SIG-M5 treated with dmso at 0.1 percent for 504 hours (cell line): ENCODE measurements at regions not wholly inside any gene's neighbourhood (a gene's known extent, or its start where the extent isn't known, plus 50 kb on each side); places are given as distances from the start of the nearest gene placed in this dataset.

Source experiments
- DNase-seq: peaks from one replicate; lab custom pipeline; 2025; ENCODE audit not compliant: unreplicated experiment; lab: John Stamatoyannopoulos, UW

DNA sequence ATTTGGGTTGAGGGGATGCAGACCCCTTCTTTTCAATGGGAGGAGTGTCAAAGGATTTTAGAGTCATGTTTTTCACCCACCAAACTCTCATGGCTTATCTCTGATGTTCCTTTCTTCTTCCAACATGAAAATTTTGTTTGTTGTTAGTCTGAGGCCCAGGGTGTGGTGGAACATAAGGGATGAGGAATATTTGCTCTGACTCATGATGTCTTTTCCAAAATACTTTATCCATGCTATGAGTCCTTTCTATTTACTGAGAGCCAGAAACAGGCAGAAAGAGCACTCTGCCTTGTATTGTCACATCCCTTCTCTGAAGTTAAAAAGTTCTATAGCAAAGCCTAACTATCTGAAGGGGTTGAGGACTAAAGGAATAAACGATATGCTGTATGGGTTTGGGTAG is 61.6 kb upstream of the GYPA start:
- DNase-seq: no peak

DNA sequence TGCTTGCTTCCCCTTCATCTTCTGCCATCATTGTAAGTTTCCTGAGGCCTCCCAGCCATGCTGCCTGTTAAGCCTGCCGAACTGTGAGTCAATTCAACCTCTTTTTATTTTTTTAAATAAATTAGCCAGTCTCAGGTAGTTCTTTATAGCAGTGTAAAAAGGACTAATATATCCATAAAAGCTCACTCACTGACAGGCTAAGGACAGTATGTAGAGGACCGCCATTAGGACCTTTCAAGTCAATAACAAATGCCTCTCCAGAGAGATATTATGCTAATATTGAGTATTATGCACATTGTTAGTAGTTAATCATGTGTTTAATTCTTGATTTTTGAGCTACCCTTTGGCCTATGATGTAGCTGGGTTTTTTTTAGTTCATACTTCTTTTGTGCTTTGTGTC is 62.6 kb upstream of the GYPA start:
- no peak for DNase-seq

DNA sequence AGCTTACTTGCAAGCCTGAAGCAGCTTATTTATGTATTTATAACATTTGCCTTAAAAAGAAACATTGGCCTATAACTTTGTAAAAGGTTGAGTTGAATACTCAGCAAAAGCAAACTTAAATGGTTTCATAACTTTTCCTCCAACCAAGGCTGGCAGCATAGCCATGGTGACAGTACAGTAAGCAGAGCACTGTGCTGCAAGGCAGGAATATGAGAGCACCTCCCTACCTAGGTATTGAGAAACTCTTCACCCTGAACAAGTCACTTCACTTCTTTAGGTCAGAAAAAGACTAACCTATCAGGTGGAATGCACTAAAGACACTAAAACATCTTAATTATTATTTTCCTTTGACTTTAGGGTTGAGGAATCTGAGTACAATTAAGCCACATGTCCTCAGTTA is 63.9 kb upstream of the GYPA start:
- no peak for DNase-seq

- DNase-seq: no peak
Measured at GRCh38 chr4:144206711-144207110, 66.2 kb upstream of the GYPA start.

GRCh38 chr4:144208074-144208473 is 67.6 kb upstream of the GYPA start:
- no peak for DNase-seq

DNA sequence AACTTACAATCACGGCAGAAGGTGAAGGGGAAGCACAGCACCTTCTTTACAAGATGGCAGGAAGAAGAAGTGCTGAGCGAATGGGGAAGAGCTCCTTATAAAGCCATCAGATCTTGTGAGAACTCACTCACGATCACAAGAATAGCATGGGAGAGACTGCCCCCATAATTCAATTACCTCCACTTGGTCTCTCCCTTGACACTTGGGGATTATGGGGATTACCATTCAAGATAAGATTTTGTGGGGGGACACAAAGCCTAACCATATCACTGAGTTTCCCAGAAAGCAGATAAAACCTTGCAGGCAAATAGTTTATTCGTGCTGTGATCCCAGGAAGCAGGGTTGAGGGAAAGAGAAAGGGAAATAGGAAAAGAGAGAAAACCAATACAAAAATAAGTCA is 69.0 kb upstream of the GYPA start:
- DNase-seq: no peak

GRCh38 chr4:144213371-144213770 is 72.9 kb upstream of the GYPA start:
- no peak for DNase-seq

DNA sequence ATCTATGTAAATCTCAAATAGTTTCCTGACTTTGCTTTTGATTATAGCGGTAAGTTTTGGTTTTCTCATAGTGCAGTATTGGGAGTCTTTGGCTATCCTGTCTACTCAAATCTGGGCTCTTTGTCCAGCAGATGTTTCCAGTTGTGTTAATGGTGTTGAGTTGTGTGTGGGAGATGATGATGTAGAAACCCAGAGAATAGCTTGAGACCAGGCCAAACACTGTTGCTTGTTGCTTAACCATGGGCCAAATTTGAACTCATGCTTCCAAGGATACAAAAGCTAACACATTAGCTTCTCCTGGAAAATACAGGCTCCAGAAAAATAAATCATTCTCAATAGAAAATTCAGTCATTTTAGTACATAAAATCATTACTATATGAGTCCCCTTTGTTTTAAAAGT is 82.6 kb upstream of the GYPA start:
- DNase-seq: no peak

- DNase-seq: no peak
Measured at GRCh38 chr4:144223661-144224060, 83.1 kb upstream of the GYPA start.

DNA sequence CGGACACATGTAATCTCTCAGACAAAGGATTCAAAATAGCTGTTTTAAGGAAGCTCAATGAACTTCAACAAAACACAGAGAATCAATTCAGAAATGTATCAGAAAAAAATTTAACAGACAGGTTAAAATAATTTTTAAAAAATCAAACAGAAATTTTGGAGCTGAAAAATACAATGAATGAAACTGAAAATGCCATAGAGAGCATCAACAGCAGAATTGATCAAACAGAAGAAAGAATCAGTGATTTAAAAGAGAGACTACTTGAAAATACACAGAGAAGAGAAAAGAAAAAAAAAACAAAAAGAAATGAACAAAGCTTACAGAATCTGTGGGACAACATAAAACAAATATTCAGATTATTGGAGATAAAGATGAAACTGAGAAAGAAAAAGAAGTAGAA is 118.8 kb upstream of the GYPA start:
- no peak for DNase-seq

- no peak for DNase-seq
Measured at GRCh38 chr4:144267084-144267483, 126.6 kb upstream of the GYPA start.

DNA sequence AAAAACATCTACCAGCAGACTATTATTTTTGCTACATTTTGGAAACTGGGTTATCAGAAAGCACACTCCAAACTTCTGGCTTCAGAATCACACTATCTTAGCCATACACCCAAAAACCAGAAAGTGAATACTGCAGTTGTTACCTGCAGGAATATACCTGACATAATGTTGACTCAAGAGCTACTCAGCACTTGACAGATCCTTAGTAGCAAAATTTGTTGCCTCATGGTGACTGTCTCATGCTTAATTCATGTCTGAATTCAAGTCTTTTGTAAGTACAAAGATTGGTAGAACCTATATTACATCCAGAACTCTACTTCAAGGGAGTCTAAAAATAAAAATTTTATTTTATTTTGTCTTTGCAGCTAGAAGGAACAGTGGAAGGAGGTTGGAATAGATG is 140.2 kb upstream of the GYPA start:
- DNase-seq: no peak

GRCh38 chr4:144283526-144283925 is 143.0 kb upstream of the GYPA start:
- DNase-seq: no peak

DNA sequence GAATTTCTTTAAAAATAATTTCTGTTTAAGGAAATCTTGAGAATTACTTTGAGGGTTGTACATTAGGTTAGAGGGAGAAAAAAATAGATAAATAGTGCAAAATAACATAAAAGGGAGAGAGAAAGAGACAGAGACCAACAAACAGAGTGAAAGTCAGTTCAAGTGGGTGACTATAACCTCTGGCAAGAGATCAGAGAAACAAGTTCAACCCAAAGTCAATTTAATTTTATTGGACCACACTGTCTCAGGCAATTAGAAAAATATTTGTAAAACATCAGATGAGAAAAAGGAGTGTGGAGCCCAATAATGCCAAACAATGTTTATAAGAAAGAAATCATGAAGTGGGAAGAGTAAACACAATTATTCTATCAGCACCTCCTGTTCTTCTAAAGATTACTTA is 143.5 kb upstream of the GYPA start:
- DNase-seq: no peak

GRCh38 chr4:144288011-144288903 is 147.7 kb upstream of the GYPA start:
- DNase-seq: no peak

DNA sequence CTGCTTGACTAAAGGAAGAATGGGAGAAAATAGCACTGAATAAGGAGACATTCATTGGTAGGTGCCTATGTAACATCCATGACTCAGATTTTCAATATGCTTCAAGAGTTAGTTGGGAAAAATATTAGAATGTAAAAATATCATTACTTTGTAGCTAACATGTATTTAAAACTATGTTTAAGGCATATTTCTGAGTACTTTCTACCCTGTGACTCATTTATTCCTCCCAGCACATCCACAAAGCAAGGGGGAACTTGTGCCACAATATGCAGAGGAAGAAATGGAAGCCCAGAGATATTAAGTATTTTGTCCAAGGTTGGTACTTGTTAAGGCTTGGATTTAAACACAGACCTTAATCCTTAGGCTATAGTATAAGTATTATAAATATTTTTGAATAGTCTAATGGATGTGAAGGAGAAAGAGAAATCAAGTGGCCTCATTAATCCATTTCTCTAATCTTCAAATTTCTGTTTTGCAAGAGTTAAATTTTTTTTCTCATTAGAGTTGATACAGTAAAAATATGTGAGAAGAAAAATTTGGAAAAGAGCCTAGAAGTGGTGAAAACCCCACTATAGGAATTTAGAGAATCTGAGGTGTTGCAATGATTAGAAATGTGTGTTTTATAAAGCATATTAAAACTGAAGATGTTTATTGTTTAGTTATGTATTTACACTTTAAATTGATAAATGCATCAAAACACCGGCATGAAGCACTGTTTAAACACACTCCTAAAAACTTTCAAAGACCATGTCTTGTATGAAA is 149.3 kb upstream of the GYPA start:
- DNase-seq: no peak

DNA sequence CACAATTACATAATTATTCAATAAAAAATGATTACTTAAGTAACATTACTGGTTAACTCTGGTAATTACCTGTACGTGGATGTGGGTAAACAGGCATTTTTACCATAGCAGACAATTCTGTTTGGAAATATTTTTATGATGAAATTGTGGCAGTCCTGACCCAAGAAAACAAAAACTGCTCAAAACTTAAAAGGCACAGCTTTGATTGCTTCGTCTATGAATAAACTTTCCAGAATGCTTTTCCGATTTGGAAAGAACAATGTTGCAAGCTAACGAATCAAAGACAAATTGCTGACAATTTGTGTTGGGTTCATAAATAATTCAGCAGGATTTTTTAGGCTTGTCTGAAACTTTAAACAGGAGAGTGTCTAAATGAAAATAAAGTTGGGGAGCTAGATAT is 150.6 kb upstream of the GYPA start:
- no peak for DNase-seq

DNA sequence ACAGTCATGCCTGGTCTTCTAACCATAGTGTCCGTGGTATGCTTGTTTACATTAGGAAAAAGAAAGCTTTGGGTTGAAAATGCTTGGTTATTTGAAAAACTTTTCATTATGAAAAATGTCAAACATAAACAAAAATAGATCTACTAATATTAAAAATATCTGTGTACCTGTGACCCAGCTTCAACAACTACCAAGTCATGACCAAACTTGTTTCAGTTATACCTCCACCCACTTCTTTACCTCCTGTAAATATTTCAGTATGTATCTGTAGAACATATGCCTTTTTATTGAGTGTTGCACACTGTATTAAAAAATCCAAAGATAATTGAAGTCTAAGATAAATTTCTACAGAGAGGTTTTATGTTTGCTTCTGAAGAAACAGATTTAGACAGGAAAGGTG is 153.7 kb upstream of the GYPA start:
- no peak for DNase-seq

DNA sequence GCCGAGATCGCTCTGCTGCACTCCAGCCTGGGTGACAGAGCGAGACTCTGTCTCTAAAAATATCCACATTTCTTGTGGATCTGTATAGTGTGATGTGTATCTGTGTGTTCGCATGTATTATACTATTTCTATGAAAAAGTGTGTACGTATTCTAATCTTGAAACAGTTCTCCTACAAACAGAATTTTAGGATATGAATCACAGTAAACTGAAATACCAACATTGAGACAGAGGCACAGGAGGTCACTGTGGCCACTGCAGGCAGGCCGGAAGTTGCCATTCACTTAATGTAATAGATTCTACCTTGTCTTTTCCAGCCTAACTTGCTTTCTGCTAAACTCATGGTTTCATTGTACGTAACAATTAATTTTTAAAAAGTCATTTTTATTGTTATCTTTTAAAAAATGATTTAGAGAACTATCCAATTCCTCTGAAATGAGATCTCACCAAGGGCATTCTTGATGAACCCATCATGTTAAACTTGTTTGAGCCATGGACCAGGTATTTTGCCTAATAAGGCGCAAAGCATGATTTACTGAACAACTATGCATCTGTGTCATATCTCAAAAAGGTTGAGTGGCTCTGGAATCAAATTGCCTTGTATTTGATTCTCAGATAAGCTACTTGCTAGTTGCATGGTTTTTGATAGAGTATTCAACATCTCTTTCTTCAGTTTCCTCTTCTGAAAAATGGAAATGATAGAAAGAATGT is 154.9 kb upstream of the GYPA start:
- DNase-seq: no peak

- DNase-seq: no peak
Measured at GRCh38 chr4:144296941-144297340, 156.4 kb upstream of the GYPA start.

DNA sequence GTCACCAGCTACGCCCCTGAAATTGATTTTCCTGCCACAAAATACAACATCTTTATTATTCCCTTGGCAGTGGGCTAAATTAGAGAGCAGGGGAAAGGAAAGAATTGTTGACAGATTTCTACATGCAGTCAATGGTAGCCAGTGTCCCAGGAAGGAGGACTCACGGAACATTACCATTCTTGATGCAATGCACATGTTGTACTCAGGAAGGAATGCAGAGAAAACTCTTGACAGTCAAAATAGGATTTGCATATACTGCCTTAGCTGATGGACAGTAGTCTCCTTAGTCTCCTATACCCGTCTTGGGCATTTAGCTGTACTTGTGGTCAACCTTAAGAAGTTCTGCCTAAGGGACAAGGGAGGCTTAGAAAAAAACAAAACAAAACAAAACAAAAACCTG is 158.0 kb upstream of the GYPA start:
- DNase-seq: no peak

DNA sequence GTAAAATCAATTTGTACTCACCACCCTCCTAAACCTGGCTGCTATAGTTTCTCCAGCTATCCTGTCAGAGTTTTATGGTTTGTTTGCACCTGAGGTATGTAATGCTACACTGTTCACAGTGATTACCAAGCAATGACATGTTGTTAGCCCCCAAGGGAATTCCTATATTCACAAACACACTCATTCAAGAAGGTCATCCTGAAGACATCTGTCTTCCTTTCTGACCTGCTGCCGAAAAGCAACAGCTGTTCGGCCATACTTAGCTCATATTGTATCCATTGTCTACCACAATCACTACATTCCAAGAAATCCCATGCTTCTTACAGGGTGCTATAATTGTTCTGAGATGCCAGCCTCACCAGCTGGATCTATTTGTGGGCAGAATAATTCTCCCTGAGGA is 160.1 kb upstream of the GYPA start:
- DNase-seq: no peak
